ENCODE measurements at regions not wholly inside any gene's neighbourhood (a gene's known extent, or its start where the extent isn't known, plus 50 kb on each side); places are given as distances from the start of the nearest gene placed in this dataset.

- no peak for TF ChIP-seq CTCF (IDR thresholded peaks at IDR 0.05)
- TF ChIP-seq POLR2A (IDR thresholded peaks at IDR 0.05) = no peak
Observed at GRCh38 chr17:13256545-13256944, 238.7 kb upstream of the ELAC2 start.

Data from heart left ventricle (tissue), 13 donors.